GM12878 (cell line): ENCODE measurements at regions not wholly inside any gene's neighbourhood (a gene's known extent, or its start where the extent isn't known, plus 50 kb on each side); places are given as distances from the start of the nearest gene placed in this dataset.

Experiments used
- ATAC-seq: fragments of 200-7000 bp; cut with Tn5 transposase; 3 replicates; pipeline ENCODE4 v1.9.1; 2020; ENCODE audit warnings: mild to moderate bottlenecking, moderate library complexity
- BruUV-seq: library from RNA; stranded (reverse); fragments of 400-500 nt; replicated peaks from 2 replicates; lab custom pipeline; 2021; lab: Mats Ljungman, UMichigan
- CTCF ChIA-PET: fragments of 300-600 bp; sonication (Branson Sonifier 250); formaldehyde crosslinking; extraction: SDS; loops from one replicate; lab custom pipeline; 2021; ENCODE audit warnings: inconsistent platforms; lab: Yijun Ruan, JAX
- POLR2A ChIA-PET: fragments of 350-600 bp; formaldehyde crosslinking; extraction: SDS; loops from one replicate; lab custom pipeline; 2021; ENCODE audit warnings: inconsistent platforms; lab: Charles Lee
- RAD21 ChIA-PET: fragments of 300-600 bp; sonication (Branson Sonifier 250); formaldehyde crosslinking; loops from one replicate; lab custom pipeline; 2023; ENCODE audit warnings: antibody characterized with exemption; ENCODE audit not compliant: unreplicated experiment; lab: Charles Lee
- SMC1A ChIA-PET: fragments of 300-600 bp; sonication (Branson Sonifier 250); formaldehyde crosslinking; loops from one replicate; lab custom pipeline; 2023; ENCODE audit not compliant: unreplicated experiment, uncharacterized antibody; lab: Charles Lee
- DNase-seq: peaks from one replicate; pipeline ENCODE4 v3.0.0-alpha.2; 2011; ENCODE audit warnings: low read depth, low spot score
- FAIRE-seq: peaks from 3 replicates; lab custom pipeline; 2011; peaks lifted over from hg19 to GRCh38; lab: Jason Lieb, UNC
- H2AFZ ChIP-seq: 2 replicates; pipeline ENCODE4 v1.6.0; 2011; ENCODE audit warnings: low read depth, low read length, control low read depth; ENCODE audit not compliant: control insufficient read depth
- H3K27ac ChIP-seq: 2 replicates; pipeline ENCODE4 v1.5.1; 2011; ENCODE audit warnings: control low read depth; ENCODE audit not compliant: control insufficient read depth, insufficient read depth
- H3K27me3 ChIP-seq, 2 experiments: replicated peaks in 1 of 2; 2 replicates each; pipeline versions ENCODE4 v1.6.0 to v1.6.1; 2011; ENCODE audit warnings: low read length in 1 of 2; ENCODE audit not compliant: control insufficient read depth in 2 of 2, insufficient read depth in 2 of 2
- H3K36me3 ChIP-seq, 2 experiments: 2 replicates each; pipeline ENCODE4 v1.5.1; 2011; ENCODE audit warnings: low read length in 1 of 2; ENCODE audit not compliant: control insufficient read depth in 2 of 2, insufficient read depth in 2 of 2
- H3K4me1 ChIP-seq: 2 replicates; pipeline ENCODE4 v1.6.1; 2011; ENCODE audit warnings: mild to moderate bottlenecking, low read length, moderate library complexity, mixed read lengths; ENCODE audit not compliant: control insufficient read depth, insufficient read depth
- H3K4me2 ChIP-seq: 2 replicates; pipeline ENCODE4 v1.6.0; 2011; ENCODE audit warnings: control low read depth; ENCODE audit not compliant: control insufficient read depth, insufficient read depth
- H3K4me3 ChIP-seq: fragments of 200-600 bp; sonication (generic); 2 replicates; pipeline ENCODE4 v1.5.1; 2016
- H3K79me2 ChIP-seq: 2 replicates; pipeline ENCODE4 v1.6.0; 2011; ENCODE audit warnings: low read length; ENCODE audit not compliant: control insufficient read depth, insufficient read depth
- H3K9ac ChIP-seq: 2 replicates; pipeline ENCODE4 v1.8.0; 2011; ENCODE audit warnings: low read length, control low read depth, mixed read lengths; ENCODE audit not compliant: control insufficient read depth, insufficient read depth
- H3K9me3 ChIP-seq: replicated peaks from 3 replicates; pipeline ENCODE4 v1.5.1; 2011; ENCODE audit warnings: mild to moderate bottlenecking, low read length; ENCODE audit not compliant: control insufficient read depth, insufficient read depth
- H4K20me1 ChIP-seq: 2 replicates; pipeline ENCODE4 v1.6.0; 2011; ENCODE audit not compliant: control insufficient read depth, insufficient read depth
- ELK1 ChIP-seq: IDR thresholded peaks from 2 replicates; pipeline ENCODE4 v1.6.1; 2012; ENCODE audit warnings: low read depth, low read length, improper control_type of control experiment
- ETV6 ChIP-seq, 2 experiments: fragments of 450-650 bp in 1 of 2; IDR thresholded peaks in 1 of 2; conservative IDR thresholded peaks in 1 of 2; 2 replicates each; pipeline ENCODE4 v1.6.1; 2014; ENCODE audit warnings: antibody characterized with exemption in 1 of 2, borderline replicate concordance in 1 of 2, low read depth in 1 of 2, mild to moderate bottlenecking in 1 of 2, moderate library complexity in 1 of 2
- GATAD2B ChIP-seq: fragments of 450-650 bp; conservative IDR thresholded peaks from 2 replicates; pipeline ENCODE4 v1.6.1; 2017; ENCODE audit warnings: low read depth, mild to moderate bottlenecking, moderate library complexity
- HSF1 ChIP-seq: fragments of 150-350 bp; IDR thresholded peaks from 2 replicates; pipeline ENCODE4 v1.6.1; 2014; ENCODE audit warnings: mild to moderate bottlenecking, low read depth, low read length
- KDM1A ChIP-seq: fragments of 200-600 bp; sonication (generic); IDR thresholded peaks from 2 replicates; pipeline ENCODE4 v1.6.1; 2016; ENCODE audit warnings: borderline replicate concordance
- NFIC ChIP-seq: IDR thresholded peaks from 2 replicates; pipeline ENCODE4 v1.6.1; 2012; ENCODE audit warnings: low read depth, mild to moderate bottlenecking, inconsistent platforms, low read length, moderate library complexity
- RAD21 ChIP-seq: IDR thresholded peaks from 2 replicates; pipeline ENCODE4 v1.6.1; 2011; ENCODE audit warnings: mild to moderate bottlenecking, low read depth, low read length, moderate library complexity; ENCODE audit not compliant: insufficient read depth
- RELA ChIP-seq: fragments of 450-650 bp; IDR thresholded peaks from 2 replicates; pipeline ENCODE4 v1.8.0; 2014; ENCODE audit warnings: borderline replicate concordance; ENCODE audit not compliant: partially characterized antibody
- RUNX3 ChIP-seq: IDR thresholded peaks from 2 replicates; pipeline ENCODE4 v1.6.1; 2012; ENCODE audit warnings: low read length, inconsistent platforms
- SMARCA5 ChIP-seq: fragments of 450-650 bp; IDR thresholded peaks from 2 replicates; pipeline ENCODE4 v1.6.1; 2017; ENCODE audit warnings: mild to moderate bottlenecking
- TARDBP ChIP-seq: IDR thresholded peaks from 2 replicates; pipeline ENCODE4 v1.6.1; 2016; ENCODE audit warnings: borderline replicate concordance
- TBL1XR1 ChIP-seq: IDR thresholded peaks from 2 replicates; pipeline ENCODE4 v1.6.1; 2012; ENCODE audit warnings: low read depth, low read length, improper control_type of control experiment
- ZNF24 ChIP-seq: fragments of 450-650 bp; IDR thresholded peaks from 2 replicates; pipeline ENCODE4 v1.6.1; 2017; ENCODE audit warnings: antibody characterized with exemption, mild to moderate bottlenecking
- ZNF687 ChIP-seq: fragments of 450-650 bp; IDR thresholded peaks from 2 replicates; pipeline ENCODE4 v1.6.1; 2017; ENCODE audit warnings: mild to moderate bottlenecking, moderate library complexity
- WGBS: methylation state at CpG from one replicate; pipeline ENCODE4 v1.1.6; 2016; ENCODE audit warnings: low lambda C conversion rate; ENCODE audit not compliant: insufficient replicate concordance, insufficient coverage; ENCODE audit errors: missing lambda C conversion rate; 5-methylcytosine and 5-hydroxymethylcytosine counted together
- in situ Hi-C: fragments of 300-500 bp; cut with MboI; formaldehyde crosslinking; loops from 9 replicates; pipeline ENCODE4 v1.14.3; 2018; ENCODE audit warnings: mixed read lengths
- intact Hi-C: fragments of 100-400 bp; cut with micrococcal nuclease; formaldehyde crosslinking; loops from one replicate; pipeline ENCODE4 v1.14.2; 2022; ENCODE audit not compliant: unreplicated experiment

- TF ChIP-seq ZNF687 (no peak), TBL1XR1 (no peak), RAD21 (no peak), KDM1A (no peak), RUNX3 (no peak), NFIC (no peak), RELA (no peak), ZNF24 (no peak), ETV6 (conservative IDR thresholded peaks at IDR 0.05 in 1 of 2, IDR thresholded peaks at IDR 0.05 in 1 of 2; ENCODE audit: borderline replicate concordance in 1 of 2, low read depth in 1 of 2) (no peak)
- TF ChIP-seq, all 136 proteins: peak for 0
These were observed 379.7 kb downstream of the TMEM38B start (continued) for GRCh38 chr9:106074006-106074405.

DNA sequence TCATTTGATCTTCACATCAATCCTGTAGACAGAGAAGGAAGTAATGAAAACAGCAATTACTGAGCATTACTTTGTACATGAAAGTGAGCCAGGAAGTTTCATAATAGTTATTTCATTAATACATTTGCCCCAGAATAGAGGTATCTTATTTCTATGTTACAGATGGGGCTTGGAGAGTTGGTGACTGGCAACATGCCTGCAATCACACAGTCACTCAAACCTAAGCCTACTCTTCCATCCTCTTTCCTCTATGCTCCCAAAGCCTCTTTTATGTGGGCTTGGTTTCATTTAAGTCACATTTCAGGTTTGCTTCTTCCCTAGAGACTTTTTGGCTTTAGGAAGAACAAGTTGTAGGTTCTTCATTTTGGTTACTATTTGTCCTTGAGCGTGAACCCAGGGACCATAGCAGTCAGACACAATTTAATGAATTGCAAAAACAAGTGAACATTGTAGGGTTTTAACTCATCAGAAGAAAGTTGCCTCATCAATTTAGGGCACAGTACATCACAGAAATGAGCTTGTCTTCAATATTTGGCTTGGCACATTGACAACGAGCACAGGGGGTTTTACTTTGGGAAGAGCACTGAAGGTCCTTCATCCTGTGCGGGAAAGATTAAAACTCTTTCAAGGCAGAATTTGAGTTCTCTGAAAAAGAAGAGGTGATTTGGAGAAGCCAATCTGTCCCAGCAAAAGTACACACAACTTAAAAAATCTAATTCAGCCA, 381.1 kb downstream of the TMEM38B start:
- no peak overlapping the region for H2AFZ ChIP-seq
- no peaks in the 10 kb centered on the region for H3K36me3 ChIP-seq
- ChIA-PET RAD21 (no interaction called here), SMC1A (no interaction called here), CTCF (no interaction called here), POLR2A (no interaction called here)
- no peak overlapping the region for H3K4me3 ChIP-seq
- H3K4me2 ChIP-seq = no peak overlapping the region
- no peak overlapping the region for H3K9ac ChIP-seq
- H3K27ac ChIP-seq = no peak overlapping the region
- intact Hi-C loops (no loop called here), in situ Hi-C loops (no loop called here)
- H3K27me3 ChIP-seq = no peaks in the 10 kb centered on the region
- DNase-seq (no peak), ATAC-seq (no peak), FAIRE-seq (no peak)
- no peaks in the 10 kb centered on the region for H4K20me1 ChIP-seq
- no TSS peak for BruUV-seq
- 39% methylated on average over 3 of the region's 3 CpGs for WGBS
- no peaks in the 10 kb centered on the region for H3K9me3 ChIP-seq
- H3K79me2 ChIP-seq = no peaks in the 10 kb centered on the region
- no peaks in the 10 kb centered on the region for H3K4me1 ChIP-seq
- TF ChIP-seq ELK1 (no peak), SMARCA5 (no peak), TARDBP (no peak), HSF1 (no peak), GATAD2B (no peak)
